OCI-LY7 (cell line): ENCODE measurements at regions not wholly inside any gene's neighbourhood (a gene's known extent, or its start where the extent isn't known, plus 50 kb on each side); places are given as distances from the start of the nearest gene placed in this dataset.

Source experiments
- BruUV-seq: library from RNA; stranded (reverse); fragments of 400-500 nt; replicated peaks from 2 replicates; lab custom pipeline; 2021; lab: Mats Ljungman, UMichigan
- CTCF ChIA-PET: fragments of 300-600 bp; sonication (Branson Sonifier 250); formaldehyde crosslinking; loops from one replicate; lab custom pipeline; 2022; ENCODE audit warnings: antibody characterized with exemption; ENCODE audit not compliant: unreplicated experiment; lab: Charles Lee
- POLR2A ChIA-PET: fragments of 300-600 bp; sonication (Branson Sonifier 250); formaldehyde crosslinking; loops from one replicate; lab custom pipeline; 2022; ENCODE audit warnings: antibody characterized with exemption; lab: Charles Lee
- DNase-seq: peaks from one replicate; pipeline ENCODE4 v3.0.0-alpha.2; 2015; ENCODE audit warnings: low spot score
- H2AFZ ChIP-seq: fragments of 200-600 bp; sonication (generic), shearing (Covaris generic); 2 replicates; pipeline ENCODE4 v1.6.1; 2014; ENCODE audit warnings: mild to moderate bottlenecking, antibody characterized with exemption, low read length, moderate library complexity
- H3K27ac ChIP-seq: fragments of 200-600 bp; sonication (generic); 2 replicates; pipeline ENCODE4 v1.5.1; 2014; ENCODE audit warnings: mixed run types, low read depth, mild to moderate bottlenecking, moderate library complexity, low read length, inconsistent platforms; ENCODE audit not compliant: poor library complexity, severe bottlenecking
- H3K36me3 ChIP-seq: fragments of 200-600 bp; sonication (generic); 2 replicates; pipeline ENCODE4 v1.6.1; 2014; ENCODE audit warnings: mild to moderate bottlenecking, antibody characterized with exemption, low read length, moderate library complexity, mixed read lengths; ENCODE audit not compliant: insufficient read depth
- H3K4me1 ChIP-seq: fragments of 200-600 bp; sonication (generic); 2 replicates; pipeline ENCODE4 v1.5.1; 2014; ENCODE audit warnings: mild to moderate bottlenecking, low read length; ENCODE audit not compliant: insufficient read depth, poor library complexity, severe bottlenecking
- H3K4me2 ChIP-seq: fragments of 200-600 bp; sonication (generic); 2 replicates; pipeline ENCODE4 v1.6.1; 2014; ENCODE audit warnings: mild to moderate bottlenecking, low read length
- H3K4me3 ChIP-seq: fragments of 200-600 bp; sonication (generic); 2 replicates; pipeline ENCODE4 v1.5.1; 2014; ENCODE audit warnings: mild to moderate bottlenecking, low read depth, low read length; ENCODE audit not compliant: poor library complexity, severe bottlenecking
- H3K79me2 ChIP-seq: fragments of 200-600 bp; sonication (generic); 2 replicates; pipeline ENCODE4 v1.6.1; 2016; ENCODE audit warnings: low read depth, mild to moderate bottlenecking, low read length, moderate library complexity, mixed read lengths; ENCODE audit not compliant: insufficient read depth
- H3K9me2 ChIP-seq: fragments of 200-600 bp; sonication (generic); 2 replicates; pipeline ENCODE4 v1.6.1; 2016; ENCODE audit warnings: mild to moderate bottlenecking, low read length, mixed read lengths; ENCODE audit not compliant: insufficient read depth
- H3K9me3 ChIP-seq: fragments of 200-600 bp; sonication (generic); 2 replicates; pipeline ENCODE4 v1.6.1; 2014; ENCODE audit warnings: mild to moderate bottlenecking, mixed run types, low read length, mixed read lengths
- H4K20me1 ChIP-seq: fragments of 200-600 bp; sonication (generic); 2 replicates; pipeline ENCODE4 v1.6.1; 2014; ENCODE audit warnings: mild to moderate bottlenecking, antibody characterized with exemption, low read length, moderate library complexity, mixed read lengths; ENCODE audit not compliant: insufficient read depth
- EZH2phosphoT487 ChIP-seq: fragments of 200-600 bp; sonication (generic); IDR thresholded peaks from 2 replicates; pipeline ENCODE4 v1.6.1; 2018; ENCODE audit warnings: low read depth, borderline replicate concordance, mild to moderate bottlenecking, mixed run types, antibody characterized with exemption, low read length, moderate library complexity, mixed read lengths
- intact Hi-C: fragments of 100-400 bp; cut with micrococcal nuclease; formaldehyde crosslinking; loops from one replicate; pipeline ENCODE4 v1.10.0; 2022; ENCODE audit not compliant: unreplicated experiment
- TF ChIP-seq, protein P1 (sequence below): fragments of 200-600 bp; sonication (generic); conservative IDR thresholded peaks from 2 replicates; pipeline ENCODE4 v1.5.1; 2014; ENCODE audit warnings: mild to moderate bottlenecking, antibody characterized with exemption, low read length, moderate library complexity, mixed read lengths

DNA sequence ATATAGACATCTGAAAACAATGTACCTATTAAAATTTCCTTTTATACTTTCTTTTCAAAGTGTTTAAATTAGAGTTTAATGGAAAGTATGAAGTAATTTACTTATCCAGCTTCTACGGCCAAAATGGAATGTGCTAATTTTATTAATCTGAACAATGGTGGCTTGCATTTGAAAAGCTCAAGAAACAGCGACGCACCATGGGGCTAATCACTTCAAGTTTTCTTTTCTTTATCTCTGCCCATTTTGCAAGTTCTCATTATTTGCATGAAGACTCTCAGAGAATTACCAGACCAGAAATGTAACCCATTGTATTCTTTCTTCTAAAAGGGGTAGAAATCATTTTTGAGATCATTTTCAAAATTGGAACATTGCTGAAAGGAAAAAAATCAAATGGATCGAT is 204.0 kb upstream of the STARD13 start:
- no peaks in the 10 kb centered on the region for H3K79me2 ChIP-seq
- H3K4me1 ChIP-seq = no peaks in the 10 kb centered on the region
- intact Hi-C loops = no loop called here
- no peak overlapping the region for H2AFZ ChIP-seq
- no peaks in the 10 kb centered on the region for H4K20me1 ChIP-seq
- H3K4me3 ChIP-seq = no peak overlapping the region
- ChIA-PET POLR2A (interaction anchor here (0.6 to 1.4 kb wide), 3 partner anchors 47 to 364 kb away, joined by 3 read pairs; no protein-coding TSS in a partner anchor), CTCF (no interaction called here)
- H3K4me2 ChIP-seq = no peak overlapping the region
- H3K36me3 ChIP-seq = no peaks in the 10 kb centered on the region
- no peak for TF ChIP-seq EZH2phosphoT487
- TF ChIP-seq, protein P1, sequence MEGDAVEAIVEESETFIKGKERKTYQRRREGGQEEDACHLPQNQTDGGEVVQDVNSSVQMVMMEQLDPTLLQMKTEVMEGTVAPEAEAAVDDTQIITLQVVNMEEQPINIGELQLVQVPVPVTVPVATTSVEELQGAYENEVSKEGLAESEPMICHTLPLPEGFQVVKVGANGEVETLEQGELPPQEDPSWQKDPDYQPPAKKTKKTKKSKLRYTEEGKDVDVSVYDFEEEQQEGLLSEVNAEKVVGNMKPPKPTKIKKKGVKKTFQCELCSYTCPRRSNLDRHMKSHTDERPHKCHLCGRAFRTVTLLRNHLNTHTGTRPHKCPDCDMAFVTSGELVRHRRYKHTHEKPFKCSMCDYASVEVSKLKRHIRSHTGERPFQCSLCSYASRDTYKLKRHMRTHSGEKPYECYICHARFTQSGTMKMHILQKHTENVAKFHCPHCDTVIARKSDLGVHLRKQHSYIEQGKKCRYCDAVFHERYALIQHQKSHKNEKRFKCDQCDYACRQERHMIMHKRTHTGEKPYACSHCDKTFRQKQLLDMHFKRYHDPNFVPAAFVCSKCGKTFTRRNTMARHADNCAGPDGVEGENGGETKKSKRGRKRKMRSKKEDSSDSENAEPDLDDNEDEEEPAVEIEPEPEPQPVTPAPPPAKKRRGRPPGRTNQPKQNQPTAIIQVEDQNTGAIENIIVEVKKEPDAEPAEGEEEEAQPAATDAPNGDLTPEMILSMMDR = no peak
- no peak overlapping the region for H3K27ac ChIP-seq
- H3K9me2 ChIP-seq = no peaks in the 10 kb centered on the region
- peaks cover 5% of the 10 kb centered on the region; the same call in 1 of the 2 replicates for H3K9me3 ChIP-seq
- BruUV-seq = no TSS peak
- DNase-seq = no peak

DNA sequence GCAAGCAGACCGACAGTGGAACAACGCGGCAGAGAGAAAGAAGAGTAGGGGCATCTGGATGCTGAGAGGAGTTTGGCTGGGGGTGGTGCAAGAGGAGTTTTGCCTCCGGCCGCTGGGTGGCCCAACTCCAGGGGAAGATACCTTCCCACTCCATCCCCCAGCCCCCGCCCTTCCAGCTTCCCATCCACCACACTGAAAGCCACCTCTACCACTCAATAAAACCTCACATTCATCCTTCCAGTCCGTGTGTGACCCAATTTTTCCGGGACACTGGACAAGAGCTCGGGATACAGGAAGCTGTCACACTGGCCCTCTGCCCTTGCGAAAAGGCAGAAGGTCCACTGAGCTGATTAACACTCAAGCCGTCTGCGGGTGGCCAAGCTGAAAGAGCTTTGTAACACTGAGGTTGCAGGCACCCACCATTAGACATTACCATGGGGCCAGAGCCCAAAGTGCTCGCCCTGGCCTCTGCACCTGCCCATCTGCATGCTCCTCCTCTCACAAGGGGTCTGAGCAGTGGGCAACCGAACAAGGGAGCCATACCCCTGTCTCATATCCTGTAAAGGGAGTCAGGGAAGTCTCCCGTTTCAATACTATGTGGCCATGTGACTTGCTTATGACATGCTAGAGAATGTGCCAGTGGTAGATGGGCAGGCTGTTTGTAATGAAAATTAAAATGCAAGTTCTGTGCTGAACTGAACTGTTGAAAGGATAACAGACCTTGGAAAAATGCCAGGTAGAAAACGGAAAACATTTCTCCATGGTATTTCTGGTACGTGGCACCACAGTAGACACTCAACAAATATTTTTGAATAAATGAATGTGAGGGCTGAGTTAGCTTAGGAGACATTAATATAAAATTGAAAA is 205.1 kb upstream of the STARD13 start:
- Histone ChIP-seq H3K4me3 (no peak overlapping the region), H3K9me2 (no peaks in the 10 kb centered on the region), H3K4me2 (no peak overlapping the region), H3K27ac (no peak overlapping the region), H4K20me1 (no peaks in the 10 kb centered on the region), H3K36me3 (no peaks in the 10 kb centered on the region), H3K9me3 (no peaks in the 10 kb centered on the region), H3K4me1 (no peaks in the 10 kb centered on the region), H2AFZ (no peak overlapping the region), H3K79me2 (no peaks in the 10 kb centered on the region)
- intact Hi-C loops = no loop called here
- TF ChIP-seq EZH2phosphoT487 = no peak
- TF ChIP-seq, protein P1 = no peak
- DNase-seq = no peak
- POLR2A ChIA-PET = interaction anchor here (0.6 kb wide), 1 partner anchor 105 kb away, joined by 3 read pairs; no protein-coding TSS in a partner anchor
- BruUV-seq = no TSS peak
- CTCF ChIA-PET = interaction anchor here (0.5 kb wide), 1 partner anchor 1037 kb away, joined by 3 read pairs; no protein-coding TSS in a partner anchor
